OCI-LY3 (cell line): ENCODE measurements at regions not wholly inside any gene's neighbourhood (a gene's known extent, or its start where the extent isn't known, plus 50 kb on each side); places are given as distances from the start of the nearest gene placed in this dataset.

ENCODE experiments used
- EZH2phosphoT487 ChIP-seq: fragments of 200-600 bp; shearing (Covaris generic); IDR thresholded peaks from 2 replicates; pipeline ENCODE4 v1.6.1; 2018; ENCODE audit warnings: antibody characterized with exemption, mixed run types, low read depth
- TF ChIP-seq, protein P1 (sequence below): fragments of 200-600, 300-600 bp; sonication (generic); IDR thresholded peaks from 2 replicates; pipeline ENCODE4 v1.5.1; 2014; ENCODE audit warnings: antibody characterized with exemption, low read length, low read depth

DNA sequence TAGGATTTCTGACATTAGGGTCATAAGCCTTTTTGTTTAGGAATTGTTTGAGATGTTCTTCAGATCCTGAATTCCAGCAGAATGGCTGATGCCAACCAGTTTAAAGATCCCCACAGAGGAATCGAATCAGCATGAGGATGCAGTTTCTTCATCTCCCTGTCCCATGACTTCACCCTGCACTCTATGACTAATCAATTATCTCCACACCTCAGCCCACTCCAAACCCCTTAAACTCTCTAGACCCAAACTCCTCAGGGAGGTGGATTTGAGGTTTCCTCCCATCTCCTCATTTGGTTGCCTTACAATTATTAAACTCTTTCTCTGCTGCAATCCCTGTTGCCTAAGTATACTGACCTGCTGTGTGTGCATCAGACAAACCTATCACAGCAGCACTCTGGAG is 86.5 kb upstream of the CRY1 start:
- TF ChIP-seq, protein P1, sequence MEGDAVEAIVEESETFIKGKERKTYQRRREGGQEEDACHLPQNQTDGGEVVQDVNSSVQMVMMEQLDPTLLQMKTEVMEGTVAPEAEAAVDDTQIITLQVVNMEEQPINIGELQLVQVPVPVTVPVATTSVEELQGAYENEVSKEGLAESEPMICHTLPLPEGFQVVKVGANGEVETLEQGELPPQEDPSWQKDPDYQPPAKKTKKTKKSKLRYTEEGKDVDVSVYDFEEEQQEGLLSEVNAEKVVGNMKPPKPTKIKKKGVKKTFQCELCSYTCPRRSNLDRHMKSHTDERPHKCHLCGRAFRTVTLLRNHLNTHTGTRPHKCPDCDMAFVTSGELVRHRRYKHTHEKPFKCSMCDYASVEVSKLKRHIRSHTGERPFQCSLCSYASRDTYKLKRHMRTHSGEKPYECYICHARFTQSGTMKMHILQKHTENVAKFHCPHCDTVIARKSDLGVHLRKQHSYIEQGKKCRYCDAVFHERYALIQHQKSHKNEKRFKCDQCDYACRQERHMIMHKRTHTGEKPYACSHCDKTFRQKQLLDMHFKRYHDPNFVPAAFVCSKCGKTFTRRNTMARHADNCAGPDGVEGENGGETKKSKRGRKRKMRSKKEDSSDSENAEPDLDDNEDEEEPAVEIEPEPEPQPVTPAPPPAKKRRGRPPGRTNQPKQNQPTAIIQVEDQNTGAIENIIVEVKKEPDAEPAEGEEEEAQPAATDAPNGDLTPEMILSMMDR: no peak
- TF ChIP-seq EZH2phosphoT487: no peak
